ENCODE measurements at regions not wholly inside any gene's neighbourhood (a gene's known extent, or its start where the extent isn't known, plus 50 kb on each side); places are given as distances from the start of the nearest gene placed in this dataset.

DNA sequence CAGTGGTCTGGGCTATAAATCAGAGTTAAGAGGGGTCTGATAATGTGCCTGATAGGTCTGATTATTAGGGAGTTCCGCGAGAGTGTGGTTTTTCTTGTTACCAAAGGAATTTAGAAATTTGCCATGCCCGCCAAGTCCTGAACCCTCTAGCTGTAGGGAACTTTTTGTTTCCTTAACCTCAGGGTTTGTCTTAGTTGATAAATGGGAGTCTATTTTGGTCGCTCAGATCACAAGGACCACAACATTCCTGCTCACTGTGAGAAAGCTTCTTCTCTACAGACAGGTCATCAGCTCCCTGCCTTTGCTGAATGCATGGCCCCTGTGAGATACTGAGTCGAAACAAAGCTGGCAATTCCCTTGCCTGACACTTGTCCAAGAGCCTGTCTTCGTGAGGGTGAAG, 497.8 kb downstream of the HS3ST4 start:
- no peak for DNase-seq (ENCODE audit: low spot score)
- TF ChIP-seq, protein P1, sequence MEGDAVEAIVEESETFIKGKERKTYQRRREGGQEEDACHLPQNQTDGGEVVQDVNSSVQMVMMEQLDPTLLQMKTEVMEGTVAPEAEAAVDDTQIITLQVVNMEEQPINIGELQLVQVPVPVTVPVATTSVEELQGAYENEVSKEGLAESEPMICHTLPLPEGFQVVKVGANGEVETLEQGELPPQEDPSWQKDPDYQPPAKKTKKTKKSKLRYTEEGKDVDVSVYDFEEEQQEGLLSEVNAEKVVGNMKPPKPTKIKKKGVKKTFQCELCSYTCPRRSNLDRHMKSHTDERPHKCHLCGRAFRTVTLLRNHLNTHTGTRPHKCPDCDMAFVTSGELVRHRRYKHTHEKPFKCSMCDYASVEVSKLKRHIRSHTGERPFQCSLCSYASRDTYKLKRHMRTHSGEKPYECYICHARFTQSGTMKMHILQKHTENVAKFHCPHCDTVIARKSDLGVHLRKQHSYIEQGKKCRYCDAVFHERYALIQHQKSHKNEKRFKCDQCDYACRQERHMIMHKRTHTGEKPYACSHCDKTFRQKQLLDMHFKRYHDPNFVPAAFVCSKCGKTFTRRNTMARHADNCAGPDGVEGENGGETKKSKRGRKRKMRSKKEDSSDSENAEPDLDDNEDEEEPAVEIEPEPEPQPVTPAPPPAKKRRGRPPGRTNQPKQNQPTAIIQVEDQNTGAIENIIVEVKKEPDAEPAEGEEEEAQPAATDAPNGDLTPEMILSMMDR (IDR thresholded peaks at IDR 0.05), result no peak

DNA sequence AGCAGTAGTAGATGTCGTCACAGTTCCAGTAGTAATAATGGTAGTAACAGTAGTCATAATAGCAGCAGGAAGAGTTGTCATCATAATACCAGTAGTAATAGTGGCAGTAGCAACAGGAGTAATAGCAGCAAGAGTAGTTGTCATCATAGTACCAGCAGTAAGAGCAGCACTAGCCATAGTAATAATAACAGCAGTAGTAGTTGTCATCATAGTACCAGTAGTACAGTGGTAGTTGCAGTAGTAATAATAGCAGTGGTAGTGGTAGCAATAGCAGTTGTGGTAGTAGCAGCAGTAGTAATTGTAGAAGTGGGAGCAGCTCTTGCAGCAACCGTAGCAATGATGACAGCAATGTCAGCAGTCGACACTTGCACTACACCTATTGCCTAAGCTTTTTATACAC, 502.8 kb downstream of the HS3ST4 start:
- DNase-seq (ENCODE audit: low spot score), result no peak

More for the DNA sequence above, 497.8 kb downstream of the HS3ST4 start:
- ATAC-seq (ENCODE audit: low FRiP score), result no peak

DNA sequence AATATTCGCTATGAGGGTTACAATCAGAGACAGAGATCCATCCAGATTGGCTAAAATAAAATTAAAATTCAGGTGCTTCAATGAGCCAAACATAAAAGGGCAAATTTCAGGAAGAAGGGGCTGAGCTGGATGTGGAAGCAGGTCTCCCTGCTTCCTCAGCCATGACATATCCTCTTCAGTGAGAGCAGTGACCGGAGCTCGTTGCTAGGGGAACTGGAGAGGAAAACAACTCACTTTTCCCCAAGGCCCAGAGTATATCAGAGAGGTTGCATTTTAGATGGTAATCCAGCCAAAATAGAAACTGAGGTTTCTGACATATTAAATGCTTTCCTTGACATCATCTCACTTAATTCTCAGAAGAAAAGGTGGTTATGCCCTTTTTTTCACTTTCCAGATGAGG, 503.5 kb downstream of the HS3ST4 start:
- ATAC-seq (ENCODE audit: low FRiP score) (no peak), DNase-seq (ENCODE audit: low spot score) (no peak)
- TF ChIP-seq, protein P1 (IDR thresholded peaks at IDR 0.05), result no peak

More for the DNA sequence above, 502.8 kb downstream of the HS3ST4 start:
- no peak for ATAC-seq (ENCODE audit: low FRiP score)
- TF ChIP-seq, protein P1 (IDR thresholded peaks at IDR 0.05), result no peak

DNA sequence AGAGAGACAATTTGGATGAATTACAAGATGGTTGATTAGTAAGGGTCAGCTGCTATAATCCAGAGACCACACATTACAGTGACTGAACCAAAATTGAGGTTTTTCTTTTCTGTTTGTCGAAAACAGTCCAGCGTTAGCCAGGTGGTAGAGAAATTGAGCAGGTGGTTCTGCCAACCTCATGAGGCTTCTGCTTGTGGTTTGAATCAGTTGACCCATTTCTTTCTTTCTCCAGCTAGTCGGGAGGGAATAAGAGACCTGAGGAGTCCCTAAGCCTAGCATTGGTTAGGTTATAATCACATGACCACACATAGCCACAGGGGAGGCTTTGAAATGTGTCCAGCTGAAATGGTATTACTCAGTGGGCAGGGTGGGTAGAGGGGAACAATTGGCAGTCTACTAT, 504.6 kb downstream of the HS3ST4 start:
- no peak for DNase-seq (ENCODE audit: low spot score)
- ATAC-seq (ENCODE audit: low FRiP score), result no peak
- TF ChIP-seq, protein P1 (IDR thresholded peaks at IDR 0.05), result no peak

DNA sequence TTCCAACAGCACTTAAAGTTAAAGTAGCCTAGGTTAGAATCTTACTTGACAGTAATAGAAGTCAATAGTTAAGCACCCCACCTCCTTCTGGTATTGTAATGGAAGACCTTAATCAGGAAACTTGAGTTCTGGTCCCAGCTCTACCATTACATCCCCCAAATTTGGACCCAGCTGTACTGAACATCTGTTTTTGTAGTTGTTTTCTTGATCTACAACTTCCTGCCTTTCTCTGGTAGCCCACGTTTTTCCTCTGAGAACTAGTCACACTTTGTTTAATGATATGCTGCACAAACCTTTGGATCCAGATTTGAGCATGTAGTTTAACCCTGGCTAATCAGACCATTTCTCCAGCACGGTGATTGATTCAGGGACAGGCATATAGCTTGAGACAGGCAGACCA, 505.0 kb downstream of the HS3ST4 start:
- no peak for ATAC-seq (ENCODE audit: low FRiP score)
- DNase-seq (ENCODE audit: low spot score), result no peak
- TF ChIP-seq, protein P1 (IDR thresholded peaks at IDR 0.05), result no peak

DNA sequence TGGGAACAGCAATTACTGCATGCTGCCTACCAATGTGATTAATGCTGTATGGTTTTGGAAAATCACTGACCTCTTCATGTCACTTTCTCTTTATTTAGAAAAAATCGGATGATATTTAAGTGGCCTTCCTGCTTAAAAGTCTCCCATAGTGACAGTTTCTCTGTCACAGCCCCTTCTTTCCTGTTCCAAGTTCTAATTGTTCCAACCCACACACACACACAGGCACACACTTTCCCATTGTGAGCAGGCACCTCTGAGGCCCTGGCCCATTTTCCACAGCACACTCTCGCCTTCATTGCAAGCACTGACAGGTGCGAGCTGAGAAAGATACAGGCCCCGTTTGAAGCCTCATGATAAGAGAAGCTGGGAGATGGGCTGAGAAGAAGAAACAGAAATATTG, 505.9 kb downstream of the HS3ST4 start:
- ATAC-seq (ENCODE audit: low FRiP score) (no peak), DNase-seq (ENCODE audit: low spot score) (no peak)
- TF ChIP-seq, protein P1 (IDR thresholded peaks at IDR 0.05), result no peak

DNA sequence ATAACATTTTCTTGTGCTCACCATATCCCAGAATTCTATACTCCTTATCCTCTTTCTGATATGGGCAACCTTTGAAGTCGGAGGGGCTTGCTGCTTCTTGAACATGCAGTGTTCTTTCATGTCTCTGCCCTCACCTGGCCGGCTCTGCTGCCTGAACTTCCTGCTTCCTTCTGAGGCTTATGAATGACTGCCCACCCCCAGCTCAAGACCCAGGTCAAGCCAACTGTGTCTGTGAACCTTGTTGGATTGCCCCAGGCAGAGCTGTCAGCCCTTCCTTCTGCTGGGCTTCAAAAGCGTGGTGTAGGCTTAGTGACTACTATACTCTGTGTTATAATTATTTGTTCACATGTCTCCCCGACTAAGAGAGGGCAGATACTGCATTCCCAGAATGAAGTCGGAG, 506.5 kb downstream of the HS3ST4 start:
- TF ChIP-seq, protein P1 (IDR thresholded peaks at IDR 0.05), result no peak
- no peak for DNase-seq (ENCODE audit: low spot score)
- no peak for ATAC-seq (ENCODE audit: low FRiP score)

Data from omental fat pad (tissue), 3 donors.